ENCODE measurements at regions not wholly inside any gene's neighbourhood (a gene's known extent, or its start where the extent isn't known, plus 50 kb on each side); places are given as distances from the start of the nearest gene placed in this dataset.

GRCh38 chr1:199474738-199475137 is 552.8 kb upstream of the NR5A2 start:
- TF ChIP-seq REST (IDR thresholded peaks at IDR 0.05; ENCODE audit: insufficient read depth in 1 of 2, low read depth in 2 of 2, low read length in 2 of 2): no peak
- no peak for TF ChIP-seq SIN3A (IDR thresholded peaks at IDR 0.05; ENCODE audit: borderline replicate concordance, insufficient read depth, low read length)
- TF ChIP-seq TAF1 (IDR thresholded peaks at IDR 0.05; ENCODE audit: borderline replicate concordance, insufficient read depth, low read length): no peak
- no peak for TF ChIP-seq POLR2AphosphoS5 (IDR thresholded peaks at IDR 0.05; ENCODE audit: low read depth, low read length)

- TF ChIP-seq TAF1 (IDR thresholded peaks at IDR 0.05; ENCODE audit: borderline replicate concordance, insufficient read depth, low read length) (no peak), SIN3A (IDR thresholded peaks at IDR 0.05; ENCODE audit: borderline replicate concordance, insufficient read depth, low read length) (no peak), REST (IDR thresholded peaks at IDR 0.05; ENCODE audit: insufficient read depth in 1 of 2, low read depth in 2 of 2, low read length in 2 of 2) (no peak), POLR2AphosphoS5 (IDR thresholded peaks at IDR 0.05; ENCODE audit: low read depth, low read length) (no peak)
These were observed 545.1 kb upstream of the NR5A2 start for GRCh38 chr1:199482426-199482825.

GRCh38 chr1:199489594-199489993 is 537.9 kb upstream of the NR5A2 start:
- TF ChIP-seq SIN3A (IDR thresholded peaks at IDR 0.05; ENCODE audit: borderline replicate concordance, insufficient read depth, low read length) (no peak), FOXP2 (optimal IDR thresholded peaks at IDR 0.05; ENCODE audit: borderline replicate concordance, extremely low read depth, extremely low read length, insufficient read depth) (no peak), POLR2AphosphoS5 (IDR thresholded peaks at IDR 0.05; ENCODE audit: low read depth, low read length) (no peak)

GRCh38 chr1:199490769-199491527 is 536.6 kb upstream of the NR5A2 start:
- TF ChIP-seq REST (IDR thresholded peaks at IDR 0.05; ENCODE audit: insufficient read depth in 1 of 2, low read depth in 2 of 2, low read length in 2 of 2) (no peak), TAF1 (IDR thresholded peaks at IDR 0.05; ENCODE audit: borderline replicate concordance, insufficient read depth, low read length) (no peak), SIN3A (IDR thresholded peaks at IDR 0.05; ENCODE audit: borderline replicate concordance, insufficient read depth, low read length) (no peak), FOXP2 (optimal IDR thresholded peaks at IDR 0.05; ENCODE audit: borderline replicate concordance, extremely low read depth, extremely low read length, insufficient read depth) (no peak), POLR2AphosphoS5 (IDR thresholded peaks at IDR 0.05; ENCODE audit: low read depth, low read length) (no peak)

GRCh38 chr1:199495432-199495831 is 532.1 kb upstream of the NR5A2 start:
- no peak for TF ChIP-seq SIN3A (IDR thresholded peaks at IDR 0.05; ENCODE audit: borderline replicate concordance, insufficient read depth, low read length)
- no peak for TF ChIP-seq FOXP2 (optimal IDR thresholded peaks at IDR 0.05; ENCODE audit: borderline replicate concordance, extremely low read depth, extremely low read length, insufficient read depth)
- TF ChIP-seq REST (IDR thresholded peaks at IDR 0.05; ENCODE audit: insufficient read depth in 1 of 2, low read depth in 2 of 2, low read length in 2 of 2): no peak
- no peak for TF ChIP-seq TAF1 (IDR thresholded peaks at IDR 0.05; ENCODE audit: borderline replicate concordance, insufficient read depth, low read length)
- no peak for TF ChIP-seq POLR2AphosphoS5 (IDR thresholded peaks at IDR 0.05; ENCODE audit: low read depth, low read length)

Data from PFSK-1 (cell line).